Right lobe of liver (tissue), 6 donors: ENCODE measurements at regions not wholly inside any gene's neighbourhood (a gene's known extent, or its start where the extent isn't known, plus 50 kb on each side); places are given as distances from the start of the nearest gene placed in this dataset.

Experiments used
- ATAC-seq, 4 donors: fragments of 200-7000 bp; cut with Tn5 transposase; one replicate each; pipeline ENCODE4 v1.9.1; 2020; ENCODE audit warnings: mild to moderate bottlenecking in 4 of 4, moderate library complexity in 4 of 4
- DNase-seq, 3 donors: peaks; one replicate each; pipeline ENCODE4 v3.0.0-alpha.2; 2020
- H3K27ac ChIP-seq, 3 donors: fragments of 200-600 bp; one replicate each; pipeline ENCODE4 v1.8.0; 2022
- H3K27me3 ChIP-seq, 2 donors: fragments of 200-600 bp; one replicate each; pipeline ENCODE4 v1.8.0; 2022
- H3K36me3 ChIP-seq, 4 donors: fragments of 200-600 bp; sonication (generic) in 1 of 4; one replicate each; pipeline versions ENCODE4 v1.5.1 to v1.8.0; 2017 to 2022; ENCODE audit warnings: control low read depth in 1 of 4
- H3K4me1 ChIP-seq, 4 donors: fragments of 200-600 bp; sonication (generic) in 1 of 4; one replicate each; pipeline versions ENCODE4 v1.5.1 to v1.8.0; 2017 to 2022; ENCODE audit warnings: control low read depth in 1 of 4
- H3K4me3 ChIP-seq, 3 donors: fragments of 200-600 bp; one replicate each; pipeline ENCODE4 v1.8.0; 2022
- H3K9me3 ChIP-seq, 4 donors: fragments of 200-600 bp; sonication (generic) in 1 of 4; one replicate each; pipeline versions ENCODE4 v1.5.1 to v1.8.0; 2017 to 2022; ENCODE audit warnings: control low read depth in 1 of 4
- POLR2A ChIP-seq: fragments of 450-650 bp; IDR thresholded peaks from one replicate; pipeline ENCODE4 v1.6.1; 2017; ENCODE audit warnings: antibody characterized with exemption, mild to moderate bottlenecking
- WGBS: methylation state at CpG from one replicate; pipeline ENCODE4 v1.1.6; 2018; ENCODE audit warnings: low coverage, low lambda C conversion rate; ENCODE audit not compliant: insufficient coverage; ENCODE audit errors: missing lambda C conversion rate; 5-methylcytosine and 5-hydroxymethylcytosine counted together
- intact Hi-C, 2 donors: fragments of 100-400 bp; cut with DNase I; formaldehyde crosslinking; loops; one replicate each; pipeline versions ENCODE4 v1.11.2 to v1.14.1; 2022
- TF ChIP-seq, protein P1 (sequence below), 4 donors: fragments of 200-600 bp in 3 of 4; fragments of 450-650 bp in 1 of 4; IDR thresholded peaks; one replicate each; pipeline versions ENCODE4 v1.5.1 to v1.8.0; 2016 to 2022; ENCODE audit warnings: antibody characterized with exemption in 4 of 4, mild to moderate bottlenecking in 2 of 4
- donor health status: DM: no; HTN: yes; CAD: no.
- donor health status: DM: no; HTN: no; CAD: no.
- donor health status: DM: no; HTN: no; CAD: no.
- donor health status: DM: no; HTN: yes; CAD: no.
- donor health status: DM: no; HTN: yes; CAD: no.

DNA sequence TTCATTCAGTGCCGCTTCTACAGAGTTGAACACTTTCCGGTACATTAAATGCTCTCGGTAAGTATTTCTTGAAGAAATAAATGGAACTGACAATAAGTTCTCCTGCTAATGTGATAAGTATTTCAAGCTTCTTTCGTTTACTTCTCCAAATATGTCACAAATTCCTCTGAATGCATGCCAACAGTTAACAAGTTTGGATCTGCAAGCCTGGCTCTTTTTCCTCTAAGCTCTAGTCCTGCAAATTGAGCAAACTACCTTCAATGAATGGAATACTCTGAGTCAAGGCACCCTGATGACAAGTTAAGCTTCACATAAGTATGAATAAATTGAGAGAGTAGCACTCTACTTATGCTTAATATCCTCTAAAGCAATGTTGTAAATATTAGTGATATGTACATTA is 403.6 kb downstream of the PDGFC start:
- H3K9me3 ChIP-seq, result no peaks in the 10 kb centered on the region
- DNase-seq (no peak), ATAC-seq (no peak)
- 71% methylated on average over 4 of the region's 4 CpGs for WGBS
- no peaks in the 10 kb centered on the region for H3K4me1 ChIP-seq
- no peaks in the 10 kb centered on the region for H3K36me3 ChIP-seq
- H3K4me3 ChIP-seq, result no peak overlapping the region
- no peak overlapping the region for H3K27ac ChIP-seq
- H3K27me3 ChIP-seq, result no peaks in the 10 kb centered on the region
- TF ChIP-seq, protein P1, sequence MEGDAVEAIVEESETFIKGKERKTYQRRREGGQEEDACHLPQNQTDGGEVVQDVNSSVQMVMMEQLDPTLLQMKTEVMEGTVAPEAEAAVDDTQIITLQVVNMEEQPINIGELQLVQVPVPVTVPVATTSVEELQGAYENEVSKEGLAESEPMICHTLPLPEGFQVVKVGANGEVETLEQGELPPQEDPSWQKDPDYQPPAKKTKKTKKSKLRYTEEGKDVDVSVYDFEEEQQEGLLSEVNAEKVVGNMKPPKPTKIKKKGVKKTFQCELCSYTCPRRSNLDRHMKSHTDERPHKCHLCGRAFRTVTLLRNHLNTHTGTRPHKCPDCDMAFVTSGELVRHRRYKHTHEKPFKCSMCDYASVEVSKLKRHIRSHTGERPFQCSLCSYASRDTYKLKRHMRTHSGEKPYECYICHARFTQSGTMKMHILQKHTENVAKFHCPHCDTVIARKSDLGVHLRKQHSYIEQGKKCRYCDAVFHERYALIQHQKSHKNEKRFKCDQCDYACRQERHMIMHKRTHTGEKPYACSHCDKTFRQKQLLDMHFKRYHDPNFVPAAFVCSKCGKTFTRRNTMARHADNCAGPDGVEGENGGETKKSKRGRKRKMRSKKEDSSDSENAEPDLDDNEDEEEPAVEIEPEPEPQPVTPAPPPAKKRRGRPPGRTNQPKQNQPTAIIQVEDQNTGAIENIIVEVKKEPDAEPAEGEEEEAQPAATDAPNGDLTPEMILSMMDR (IDR thresholded peaks at IDR 0.05), result no peak
- no peak for TF ChIP-seq POLR2A
- intact Hi-C loops, result no loop called here

DNA sequence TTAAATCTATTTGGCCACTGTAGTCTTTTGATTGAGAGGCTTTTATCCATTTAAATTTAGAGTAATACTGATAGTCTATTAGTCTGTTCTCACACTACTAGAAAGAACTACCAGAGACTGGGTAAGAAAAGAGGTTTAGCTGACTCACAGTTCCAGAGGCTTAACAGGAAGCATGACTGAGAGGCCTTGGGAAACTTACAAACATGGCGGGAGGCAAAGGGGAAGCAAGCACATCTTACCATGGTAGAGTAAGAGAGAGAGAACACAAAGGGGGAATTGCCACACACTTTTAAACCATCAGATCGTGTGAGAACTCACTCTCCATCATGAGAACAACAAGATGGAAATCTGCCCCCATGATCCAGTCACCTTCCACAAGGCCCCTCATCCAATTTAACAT is 410.9 kb downstream of the PDGFC start:
- DNase-seq, result no peak
- Histone ChIP-seq H3K27me3 (no peaks in the 10 kb centered on the region), H3K4me3 (no peak overlapping the region), H3K27ac (no peak overlapping the region), H3K9me3 (no peaks in the 10 kb centered on the region), H3K4me1 (no peaks in the 10 kb centered on the region), H3K36me3 (no peaks in the 10 kb centered on the region)
- no peak for ATAC-seq
- intact Hi-C loops, result no loop called here
- TF ChIP-seq, protein P1 (IDR thresholded peaks at IDR 0.05), result no peak
- TF ChIP-seq POLR2A, result no peak
- WGBS, result 55% methylated on average over 2 of the region's 2 CpGs

DNA sequence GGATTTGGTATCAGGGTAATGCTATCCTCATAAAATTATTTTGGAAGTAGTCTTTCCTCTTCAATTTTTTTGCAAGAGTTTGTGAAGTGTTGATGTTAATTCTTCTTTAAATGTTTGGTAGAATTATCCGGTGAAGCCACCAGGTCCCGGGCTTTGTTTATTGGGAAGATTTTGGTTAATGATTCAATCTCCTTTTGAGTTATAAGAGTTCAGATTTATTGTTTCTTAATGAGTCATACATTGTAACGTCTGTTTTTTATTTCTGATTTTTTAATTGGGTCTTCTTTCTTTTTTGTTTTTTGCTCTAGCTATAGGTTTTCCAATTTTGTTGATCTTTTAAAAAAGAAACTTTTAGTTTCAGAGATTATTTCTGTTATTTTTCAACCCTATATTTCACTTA is 412.3 kb downstream of the PDGFC start:
- ATAC-seq (no peak), DNase-seq (no peak)
- Histone ChIP-seq H3K36me3 (no peaks in the 10 kb centered on the region), H3K27ac (no peak overlapping the region), H3K27me3 (no peaks in the 10 kb centered on the region), H3K4me3 (no peak overlapping the region), H3K4me1 (no peaks in the 10 kb centered on the region), H3K9me3 (no peaks in the 10 kb centered on the region)
- no peak for TF ChIP-seq POLR2A
- TF ChIP-seq, protein P1 (IDR thresholded peaks at IDR 0.05), result no peak
- intact Hi-C loops, result no loop called here
- WGBS, result 62% methylated on average over 3 of the region's 3 CpGs

DNA sequence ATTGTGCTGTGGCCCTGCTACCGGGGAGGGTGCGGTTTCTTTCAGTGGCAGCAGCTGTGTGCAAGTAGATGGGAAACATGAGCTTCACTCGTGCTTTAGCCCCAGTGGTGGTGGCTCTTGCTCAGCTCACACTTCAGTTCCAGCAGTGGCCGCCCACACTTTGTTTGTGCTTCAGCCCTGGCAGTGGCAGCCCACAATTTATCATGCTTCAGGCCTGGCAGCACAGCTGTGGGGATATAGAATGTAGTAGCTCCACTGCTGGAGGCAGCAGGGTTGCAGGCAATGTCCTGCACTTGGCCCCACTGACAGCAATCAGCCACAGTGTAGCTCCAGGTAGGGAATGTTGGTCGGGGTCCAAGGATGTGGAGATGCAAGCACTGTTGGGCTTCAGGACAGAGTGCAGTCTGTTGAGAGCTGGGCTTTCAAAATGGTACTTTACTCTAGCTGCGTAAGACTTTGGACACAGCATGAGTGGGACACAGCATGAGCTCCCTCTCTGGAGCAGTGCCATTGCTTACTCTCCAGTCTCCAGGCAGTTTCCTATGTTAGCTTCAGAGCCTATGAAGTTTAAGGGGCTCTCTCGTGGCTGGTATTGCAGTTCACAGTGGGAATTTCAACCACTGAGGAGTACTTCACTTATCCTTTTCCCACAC is 413.1 kb downstream of the PDGFC start:
- DNase-seq, result peak in 1 of 3 donors; percentile 14
- intact Hi-C loops, result no loop called here
- 25% methylated on average over 1 of the region's 7 CpGs for WGBS
- Histone ChIP-seq H3K9me3 (no peaks in the 10 kb centered on the region), H3K27me3 (no peaks in the 10 kb centered on the region), H3K4me1 (no peaks in the 10 kb centered on the region), H3K36me3 (no peaks in the 10 kb centered on the region), H3K4me3 (no peak overlapping the region), H3K27ac (no peak overlapping the region)
- no peak for TF ChIP-seq POLR2A
- TF ChIP-seq, protein P1 (IDR thresholded peaks at IDR 0.05), result no peak
- ATAC-seq, result no peak

DNA sequence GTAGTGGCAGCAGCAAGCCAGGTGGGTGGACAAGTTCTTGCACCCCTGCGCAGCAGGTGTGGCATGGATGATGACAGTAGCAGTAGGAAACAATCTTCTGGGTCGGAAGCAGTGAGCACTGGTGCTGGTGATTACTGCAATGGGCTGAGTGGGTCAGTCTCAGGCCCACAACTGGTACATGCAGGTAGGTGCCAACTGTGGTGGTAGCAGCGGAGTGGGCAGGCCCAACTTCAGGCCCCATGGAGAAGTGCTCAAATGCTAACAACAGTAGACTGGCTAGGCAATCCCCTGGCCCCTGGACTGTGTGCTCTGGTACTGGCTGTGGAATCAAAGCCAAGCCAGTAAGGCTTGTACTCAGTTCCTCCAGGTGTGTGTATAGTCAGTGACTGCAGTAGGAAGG is 413.7 kb downstream of the PDGFC start:
- no peak for DNase-seq
- no peaks in the 10 kb centered on the region for H3K36me3 ChIP-seq
- no peak for ATAC-seq
- H3K4me1 ChIP-seq, result no peaks in the 10 kb centered on the region
- TF ChIP-seq POLR2A, result no peak
- no peaks in the 10 kb centered on the region for H3K27me3 ChIP-seq
- intact Hi-C loops, result no loop called here
- H3K9me3 ChIP-seq, result no peaks in the 10 kb centered on the region
- H3K27ac ChIP-seq, result no peak overlapping the region
- no peak overlapping the region for H3K4me3 ChIP-seq
- WGBS, result 67% methylated on average over 1 of the region's 3 CpGs
